ENCODE measurements at regions not wholly inside any gene's neighbourhood (a gene's known extent, or its start where the extent isn't known, plus 50 kb on each side); places are given as distances from the start of the nearest gene placed in this dataset.

GRCh38 chr20:6302041-6302440 is 179.2 kb upstream of the FERMT1 start:
- H3K56ac ChIP-seq (ENCODE audit: insufficient read length, low read depth, low read length): no peak overlapping the region
- no peak overlapping the region for H2BK5ac ChIP-seq (ENCODE audit: insufficient read length, low read length)
- no peaks in the 10 kb centered on the region for H3K79me2 ChIP-seq (ENCODE audit: insufficient read depth, low read length)
- H3K27ac ChIP-seq (ENCODE audit: insufficient read length, low read depth, low read length): no peak overlapping the region
- no peak overlapping the region for H3K4me2 ChIP-seq (ENCODE audit: insufficient read depth, insufficient read length, low read length)
- H4K5ac ChIP-seq (ENCODE audit: insufficient read length, low read depth, low read length): no peak overlapping the region
- H3K27me3 ChIP-seq (ENCODE audit: insufficient read depth, low read length): no peaks in the 10 kb centered on the region
- no peak overlapping the region for H2AK5ac ChIP-seq (ENCODE audit: insufficient read length, low read length)
- H3T11ph ChIP-seq (ENCODE audit: low read length): no peak overlapping the region
- no peak overlapping the region for H4K8ac ChIP-seq (replicated peaks; ENCODE audit: insufficient read length, low read depth, low read length)
- no peaks in the 10 kb centered on the region for H3K27me3 Mint-ChIP-seq (ENCODE audit: low read depth)
- no peaks in the 10 kb centered on the region for H3K23me2 ChIP-seq (ENCODE audit: insufficient read length, low read depth, low read length, poor library complexity, severe bottlenecking)
- H2BK120ac ChIP-seq (ENCODE audit: low read depth, low read length, poor library complexity, severe bottlenecking): no peak overlapping the region
- TF ChIP-seq CTCF (conservative IDR thresholded peaks at IDR 0.05): no peak
- H3K14ac ChIP-seq (ENCODE audit: insufficient read depth, low read length): no peak overlapping the region
- no peak overlapping the region for H4K91ac ChIP-seq (ENCODE audit: insufficient read length, low read depth, low read length)
- H3K36me3 Mint-ChIP-seq (ENCODE audit: insufficient read depth in 1 of 3, low read depth in 3 of 3): peaks cover 0 to 2% (median 0%) of the 10 kb centered on the region in 3 experiments; a peak in 2 of 7 replicates
- no peak overlapping the region for H3K23ac ChIP-seq (ENCODE audit: insufficient read length, low read depth, low read length)
- no CpG with 5 or more reads among the region's 3 CpGs for WGBS (ENCODE audit: extremely low coverage, insufficient read length, low lambda C conversion rate)
- peaks cover 7 to 9% of the 10 kb centered on the region in 2 experiments; a peak in 2 of 4 replicates for H3K4me1 Mint-ChIP-seq
- H3K4me1 ChIP-seq (ENCODE audit: insufficient read depth, low read length): peaks cover 4% of the 10 kb centered on the region
- no peak overlapping the region for H2BK20ac ChIP-seq (ENCODE audit: low read depth, low read length, poor library complexity, severe bottlenecking)
- H3K9me3 Mint-ChIP-seq: no peaks in the 10 kb centered on the region
- H3K79me1 ChIP-seq (ENCODE audit: insufficient read depth, low read depth, low read length, poor library complexity, severe bottlenecking): no peaks in the 10 kb centered on the region
- no peak overlapping the region for H3K18ac ChIP-seq (ENCODE audit: insufficient read length, low read depth, low read length)
- H4K20me1 ChIP-seq (ENCODE audit: control insufficient read depth, insufficient read depth, insufficient read length): no peaks in the 10 kb centered on the region
- no peak overlapping the region for H2AFZ ChIP-seq (ENCODE audit: low read length)
- no peak overlapping the region for H3K9ac ChIP-seq (ENCODE audit: extremely low read depth, insufficient read length, low read length)
- no peak for DNase-seq
- no peak overlapping the region for H3K27ac Mint-ChIP-seq
- H2BK15ac ChIP-seq (ENCODE audit: low read depth, low read length): no peak overlapping the region
- no peak overlapping the region for H3K4ac ChIP-seq (ENCODE audit: low read depth, low read length)
- no peak overlapping the region for H3K4me3 Mint-ChIP-seq
- no peaks in the 10 kb centered on the region for H3K9me3 ChIP-seq (ENCODE audit: control insufficient read depth, low read depth, low read length)
- H2BK12ac ChIP-seq (ENCODE audit: insufficient read length, low read depth, low read length): no peak overlapping the region

Measured in H9 (cell line).